Neural cell (in vitro differentiated cells): ENCODE measurements at regions not wholly inside any gene's neighbourhood (a gene's known extent, or its start where the extent isn't known, plus 50 kb on each side); places are given as distances from the start of the nearest gene placed in this dataset.

ENCODE experiments used
- H2AFZ ChIP-seq: fragments of 200-600, 300-800 bp; sonication (generic), shearing (Covaris generic); 2 replicates; pipeline ENCODE4 v1.6.0; 2014; ENCODE audit warnings: low read depth, mild to moderate bottlenecking, antibody characterized with exemption, low read length, moderate library complexity
- H3F3A ChIP-seq: fragments of 200-600 bp; shearing (Covaris generic); 2 replicates; pipeline ENCODE4 v1.6.1; 2016; ENCODE audit warnings: mild to moderate bottlenecking, moderate library complexity, mixed read lengths, antibody characterized with exemption, low read length; ENCODE audit not compliant: insufficient read depth, poor library complexity, severe bottlenecking
- H3K27ac ChIP-seq: fragments of 200-600, 300-800 bp; sonication (generic), shearing (Covaris generic); 2 replicates; pipeline ENCODE4 v1.5.1; 2014; ENCODE audit warnings: mild to moderate bottlenecking, low read length, moderate library complexity
- H3K27me3 ChIP-seq: fragments of 300-800, 200-600 bp; sonication (generic), shearing (Covaris generic); 2 replicates; pipeline ENCODE4 v1.6.0; 2014; ENCODE audit warnings: mild to moderate bottlenecking, low read depth, low read length, moderate library complexity; ENCODE audit not compliant: insufficient read depth
- H3K36me3 ChIP-seq: fragments of 300-800, 200-600 bp; sonication (generic), shearing (Covaris generic); 2 replicates; pipeline ENCODE4 v1.5.1; 2014; ENCODE audit warnings: mild to moderate bottlenecking, antibody characterized with exemption, low read length, moderate library complexity; ENCODE audit not compliant: insufficient read depth
- H3K4me2 ChIP-seq: fragments of 300-800, 200-600 bp; sonication (generic), shearing (Covaris generic); 2 replicates; pipeline ENCODE4 v1.6.0; 2014; ENCODE audit warnings: mild to moderate bottlenecking, low read length
- H3K4me3 ChIP-seq: fragments of 300-800, 200-600 bp; sonication (generic), shearing (Covaris generic); 2 replicates; pipeline ENCODE4 v1.5.1; 2014; ENCODE audit warnings: mild to moderate bottlenecking, low read length, moderate library complexity
- H3K79me2 ChIP-seq: fragments of 200-600 bp; shearing (Covaris generic); replicated peaks from 2 replicates; pipeline ENCODE4 v1.6.0; 2014; ENCODE audit warnings: mild to moderate bottlenecking, low read length, moderate library complexity; ENCODE audit not compliant: insufficient read depth
- H3K9ac ChIP-seq: fragments of 300-800, 200-600 bp; sonication (generic), shearing (Covaris generic); 2 replicates; pipeline ENCODE4 v1.6.1; 2016; ENCODE audit warnings: mild to moderate bottlenecking, low read length, mixed read lengths
- H3K9me2 ChIP-seq: fragments of 200-600 bp; shearing (Covaris generic); 2 replicates; pipeline ENCODE4 v1.6.1; 2016; ENCODE audit warnings: mild to moderate bottlenecking, low read length, mixed read lengths; ENCODE audit not compliant: insufficient read depth
- H3K9me3 ChIP-seq: fragments of 200-600, 300-800 bp; sonication (generic), shearing (Covaris generic); 2 replicates; pipeline ENCODE4 v1.6.1; 2016; ENCODE audit warnings: mild to moderate bottlenecking, mixed run types, low read length, moderate library complexity, mixed read lengths
- H4K20me1 ChIP-seq: fragments of 200-600 bp; shearing (Covaris generic); 2 replicates; pipeline ENCODE4 v1.6.1; 2016; ENCODE audit warnings: mild to moderate bottlenecking, mixed run types; ENCODE audit not compliant: insufficient read depth
- EP300 ChIP-seq: fragments of 450-650 bp; conservative IDR thresholded peaks from 2 replicates; pipeline ENCODE4 v1.6.1; 2014; ENCODE audit warnings: antibody characterized with exemption, mild to moderate bottlenecking, moderate library complexity; ENCODE audit not compliant: poor library complexity, severe bottlenecking
- EZH2 ChIP-seq: fragments of 200-600, 300-800 bp; shearing (Covaris generic), sonication (generic); IDR thresholded peaks from 2 replicates; pipeline ENCODE4 v1.6.1; 2014; ENCODE audit warnings: antibody characterized with exemption, low read length, borderline replicate concordance, mild to moderate bottlenecking; ENCODE audit not compliant: insufficient read depth, poor library complexity, severe bottlenecking
- MXI1 ChIP-seq: fragments of 450-650 bp; conservative IDR thresholded peaks from 2 replicates; pipeline ENCODE4 v1.6.1; 2014; ENCODE audit warnings: antibody characterized with exemption, mild to moderate bottlenecking; ENCODE audit not compliant: poor library complexity, severe bottlenecking
- POLR2AphosphoS5 ChIP-seq: IDR thresholded peaks from 2 replicates; pipeline ENCODE4 v1.6.1; 2012
- RAD21 ChIP-seq: fragments of 450-650 bp; conservative IDR thresholded peaks from 2 replicates; pipeline ENCODE4 v1.6.1; 2014; ENCODE audit warnings: antibody characterized with exemption, mild to moderate bottlenecking, moderate library complexity
- SMC3 ChIP-seq: fragments of 450-650 bp; conservative IDR thresholded peaks from 2 replicates; pipeline ENCODE4 v1.6.1; 2014; ENCODE audit warnings: antibody characterized with exemption, mild to moderate bottlenecking, moderate library complexity; ENCODE audit not compliant: poor library complexity
- TAF1 ChIP-seq: IDR thresholded peaks from 2 replicates; pipeline ENCODE4 v1.6.1; 2012; ENCODE audit warnings: low read depth
- TF ChIP-seq, protein P1 (sequence below): fragments of 450-650 bp; IDR thresholded peaks from 2 replicates; pipeline ENCODE4 v1.5.1; 2014; ENCODE audit warnings: antibody characterized with exemption, mild to moderate bottlenecking, moderate library complexity; ENCODE audit not compliant: poor library complexity, severe bottlenecking
- TF ChIP-seq, protein P2 (sequence below): IDR thresholded peaks from 2 replicates; pipeline ENCODE4 v1.6.1; 2012; ENCODE audit warnings: borderline replicate concordance

DNA sequence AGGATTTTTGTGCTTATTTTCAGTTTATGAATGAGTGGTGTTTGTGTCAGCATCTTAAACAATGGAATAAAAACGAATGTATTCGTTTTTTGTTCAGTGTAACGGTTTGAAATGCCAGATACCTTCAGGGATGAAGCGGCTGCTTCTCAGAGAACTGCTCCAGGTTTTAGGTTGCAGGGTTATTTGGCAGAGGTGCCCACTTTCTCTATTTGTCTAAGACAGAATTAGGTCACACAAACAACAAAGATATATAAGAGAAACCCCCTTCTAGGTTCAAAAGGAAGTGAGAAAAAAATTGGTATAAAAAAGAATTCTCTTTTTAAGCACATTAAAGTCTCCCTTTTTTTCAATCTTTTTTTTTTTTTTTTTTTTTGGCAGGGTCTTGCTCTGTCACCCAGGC, 98.9 kb downstream of the MFAP3L start:
- H3K9me2 ChIP-seq: no peaks in the 10 kb centered on the region
- H3K27me3 ChIP-seq: no peaks in the 10 kb centered on the region
- H3K9me3 ChIP-seq: no peaks in the 10 kb centered on the region
- H3K4me3 ChIP-seq: no peak overlapping the region
- H2AFZ ChIP-seq: no peak overlapping the region
- H3F3A ChIP-seq: no peaks in the 10 kb centered on the region
- H3K27ac ChIP-seq: no peak overlapping the region
- no peak overlapping the region for H3K9ac ChIP-seq
- no peaks in the 10 kb centered on the region for H3K79me2 ChIP-seq
- TF ChIP-seq POLR2AphosphoS5 (no peak), TAF1 (no peak), EP300 (no peak), MXI1 (no peak), SMC3 (no peak), EZH2 (no peak), RAD21 (no peak)
- TF ChIP-seq, protein P1, sequence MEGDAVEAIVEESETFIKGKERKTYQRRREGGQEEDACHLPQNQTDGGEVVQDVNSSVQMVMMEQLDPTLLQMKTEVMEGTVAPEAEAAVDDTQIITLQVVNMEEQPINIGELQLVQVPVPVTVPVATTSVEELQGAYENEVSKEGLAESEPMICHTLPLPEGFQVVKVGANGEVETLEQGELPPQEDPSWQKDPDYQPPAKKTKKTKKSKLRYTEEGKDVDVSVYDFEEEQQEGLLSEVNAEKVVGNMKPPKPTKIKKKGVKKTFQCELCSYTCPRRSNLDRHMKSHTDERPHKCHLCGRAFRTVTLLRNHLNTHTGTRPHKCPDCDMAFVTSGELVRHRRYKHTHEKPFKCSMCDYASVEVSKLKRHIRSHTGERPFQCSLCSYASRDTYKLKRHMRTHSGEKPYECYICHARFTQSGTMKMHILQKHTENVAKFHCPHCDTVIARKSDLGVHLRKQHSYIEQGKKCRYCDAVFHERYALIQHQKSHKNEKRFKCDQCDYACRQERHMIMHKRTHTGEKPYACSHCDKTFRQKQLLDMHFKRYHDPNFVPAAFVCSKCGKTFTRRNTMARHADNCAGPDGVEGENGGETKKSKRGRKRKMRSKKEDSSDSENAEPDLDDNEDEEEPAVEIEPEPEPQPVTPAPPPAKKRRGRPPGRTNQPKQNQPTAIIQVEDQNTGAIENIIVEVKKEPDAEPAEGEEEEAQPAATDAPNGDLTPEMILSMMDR: no peak
- TF ChIP-seq, protein P2, sequence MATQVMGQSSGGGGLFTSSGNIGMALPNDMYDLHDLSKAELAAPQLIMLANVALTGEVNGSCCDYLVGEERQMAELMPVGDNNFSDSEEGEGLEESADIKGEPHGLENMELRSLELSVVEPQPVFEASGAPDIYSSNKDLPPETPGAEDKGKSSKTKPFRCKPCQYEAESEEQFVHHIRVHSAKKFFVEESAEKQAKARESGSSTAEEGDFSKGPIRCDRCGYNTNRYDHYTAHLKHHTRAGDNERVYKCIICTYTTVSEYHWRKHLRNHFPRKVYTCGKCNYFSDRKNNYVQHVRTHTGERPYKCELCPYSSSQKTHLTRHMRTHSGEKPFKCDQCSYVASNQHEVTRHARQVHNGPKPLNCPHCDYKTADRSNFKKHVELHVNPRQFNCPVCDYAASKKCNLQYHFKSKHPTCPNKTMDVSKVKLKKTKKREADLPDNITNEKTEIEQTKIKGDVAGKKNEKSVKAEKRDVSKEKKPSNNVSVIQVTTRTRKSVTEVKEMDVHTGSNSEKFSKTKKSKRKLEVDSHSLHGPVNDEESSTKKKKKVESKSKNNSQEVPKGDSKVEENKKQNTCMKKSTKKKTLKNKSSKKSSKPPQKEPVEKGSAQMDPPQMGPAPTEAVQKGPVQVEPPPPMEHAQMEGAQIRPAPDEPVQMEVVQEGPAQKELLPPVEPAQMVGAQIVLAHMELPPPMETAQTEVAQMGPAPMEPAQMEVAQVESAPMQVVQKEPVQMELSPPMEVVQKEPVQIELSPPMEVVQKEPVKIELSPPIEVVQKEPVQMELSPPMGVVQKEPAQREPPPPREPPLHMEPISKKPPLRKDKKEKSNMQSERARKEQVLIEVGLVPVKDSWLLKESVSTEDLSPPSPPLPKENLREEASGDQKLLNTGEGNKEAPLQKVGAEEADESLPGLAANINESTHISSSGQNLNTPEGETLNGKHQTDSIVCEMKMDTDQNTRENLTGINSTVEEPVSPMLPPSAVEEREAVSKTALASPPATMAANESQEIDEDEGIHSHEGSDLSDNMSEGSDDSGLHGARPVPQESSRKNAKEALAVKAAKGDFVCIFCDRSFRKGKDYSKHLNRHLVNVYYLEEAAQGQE: no peak
- no peaks in the 10 kb centered on the region for H4K20me1 ChIP-seq
- no peaks in the 10 kb centered on the region for H3K36me3 ChIP-seq
- no peak overlapping the region for H3K4me2 ChIP-seq

DNA sequence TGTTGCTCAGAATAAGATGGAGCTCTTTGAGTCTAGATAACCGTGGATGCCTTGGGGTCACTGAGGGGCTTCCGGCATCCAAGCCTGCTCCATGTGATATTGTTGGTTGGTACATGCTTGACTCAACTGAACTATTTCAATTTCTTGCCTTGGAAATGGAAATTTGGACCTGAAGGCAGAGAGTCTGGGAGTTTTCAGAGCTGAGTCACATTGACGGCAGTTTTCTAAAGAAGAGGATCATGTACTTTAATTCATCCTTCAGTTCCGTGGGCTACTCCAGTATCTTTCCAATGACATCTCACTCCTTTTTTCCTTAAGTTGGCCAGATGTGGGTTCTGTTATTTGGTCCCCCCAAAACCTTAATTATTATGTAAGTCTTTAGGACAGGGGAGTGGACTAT, 100.5 kb downstream of the MFAP3L start:
- Histone ChIP-seq H3K27ac (no peak overlapping the region), H2AFZ (no peak overlapping the region), H3K9ac (no peak overlapping the region), H3K79me2 (no peaks in the 10 kb centered on the region), H3K36me3 (no peaks in the 10 kb centered on the region), H3K9me3 (no peaks in the 10 kb centered on the region), H3K27me3 (no peaks in the 10 kb centered on the region), H3K4me3 (no peak overlapping the region), H3K4me2 (no peak overlapping the region), H4K20me1 (no peaks in the 10 kb centered on the region), H3K9me2 (no peaks in the 10 kb centered on the region), H3F3A (no peaks in the 10 kb centered on the region)
- TF ChIP-seq EP300 (no peak), SMC3 (no peak), MXI1 (no peak), EZH2 (no peak), RAD21 (no peak), POLR2AphosphoS5 (no peak), TAF1 (no peak)
- TF ChIP-seq, protein P1: no peak
- TF ChIP-seq, protein P2: no peak
